Breast epithelium (tissue), 3 donors: ENCODE measurements at regions not wholly inside any gene's neighbourhood (a gene's known extent, or its start where the extent isn't known, plus 50 kb on each side); places are given as distances from the start of the nearest gene placed in this dataset.

Source experiments
- POLR2A ChIP-seq: fragments of 450-650 bp; IDR thresholded peaks from one replicate; pipeline ENCODE4 v1.6.1; 2016; ENCODE audit warnings: antibody characterized with exemption, mild to moderate bottlenecking, moderate library complexity
- POLR2AphosphoS5 ChIP-seq, 3 donors: sonication (generic); formaldehyde crosslinking; IDR thresholded peaks; one replicate each; pipeline ENCODE4 v1.6.1; 2017; ENCODE audit warnings: antibody characterized with exemption in 3 of 3

DNA sequence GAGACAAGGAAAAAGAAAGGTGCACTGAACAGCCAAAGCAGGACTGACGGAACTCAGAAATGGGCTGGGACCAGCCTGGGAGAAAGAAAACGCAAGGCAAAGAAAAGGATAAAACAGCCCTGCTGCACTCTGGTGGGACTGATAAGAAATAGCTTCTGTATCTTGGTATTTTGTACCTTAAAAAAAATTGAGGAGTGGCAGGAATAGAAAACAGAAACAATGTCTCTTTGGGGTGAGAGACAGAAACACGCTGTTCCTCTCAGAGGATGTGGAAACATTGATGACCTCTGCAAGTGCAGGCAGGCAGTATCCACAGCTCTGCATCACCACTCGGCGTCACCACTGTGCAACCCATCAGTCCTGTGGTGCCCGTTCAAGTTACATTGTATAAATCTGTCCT is 152.5 kb upstream of the SPRY1 start:
- TF ChIP-seq POLR2AphosphoS5 (IDR thresholded peaks at IDR 0.05) (peak in 1 of 3 donors; percentile 39), POLR2A (no peak)
